ENCODE measurements at regions not wholly inside any gene's neighbourhood (a gene's known extent, or its start where the extent isn't known, plus 50 kb on each side); places are given as distances from the start of the nearest gene placed in this dataset.

GRCh38 chr7:26035552-26035951, 116.4 kb upstream of the NFE2L3 start:
- no peak for DNase-seq (ENCODE audit: low spot score)

- no peak for DNase-seq (ENCODE audit: low spot score)
These were observed 115.9 kb upstream of the NFE2L3 start for GRCh38 chr7:26036092-26036491.

GRCh38 chr7:26038201-26038990, 113.6 kb upstream of the NFE2L3 start:
- no peak for DNase-seq (ENCODE audit: low spot score)

DNA sequence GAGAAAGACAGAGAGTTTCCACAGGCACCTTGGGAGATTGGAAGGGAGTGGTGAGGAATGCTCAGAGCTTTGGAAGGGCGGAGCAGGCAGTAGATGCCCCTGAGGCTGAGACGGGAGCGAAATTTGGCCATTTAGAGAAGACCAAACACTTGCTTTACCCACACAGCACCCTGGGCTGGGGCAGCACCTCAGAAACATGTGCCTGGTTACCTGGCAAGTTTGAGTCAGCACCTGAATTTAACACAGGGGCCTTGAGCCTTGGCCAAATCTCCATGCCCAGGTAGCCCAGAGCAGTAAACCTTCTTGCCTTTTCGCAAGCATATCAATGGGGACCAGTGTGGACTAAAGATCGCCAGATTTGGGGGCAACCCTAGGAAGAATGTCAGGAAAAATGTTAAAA, 111.9 kb upstream of the NFE2L3 start:
- DNase-seq (ENCODE audit: low spot score): no peak

GRCh38 chr7:26042237-26042636, 109.8 kb upstream of the NFE2L3 start:
- no peak for DNase-seq (ENCODE audit: low spot score)

- DNase-seq (ENCODE audit: low spot score): no peak
These were observed 108.2 kb upstream of the NFE2L3 start for GRCh38 chr7:26043801-26044200.

GRCh38 chr7:26044320-26044719, 107.7 kb upstream of the NFE2L3 start:
- no peak for DNase-seq (ENCODE audit: low spot score)

GRCh38 chr7:26046150-26046549, 105.8 kb upstream of the NFE2L3 start:
- DNase-seq (ENCODE audit: low spot score): no peak

DNA sequence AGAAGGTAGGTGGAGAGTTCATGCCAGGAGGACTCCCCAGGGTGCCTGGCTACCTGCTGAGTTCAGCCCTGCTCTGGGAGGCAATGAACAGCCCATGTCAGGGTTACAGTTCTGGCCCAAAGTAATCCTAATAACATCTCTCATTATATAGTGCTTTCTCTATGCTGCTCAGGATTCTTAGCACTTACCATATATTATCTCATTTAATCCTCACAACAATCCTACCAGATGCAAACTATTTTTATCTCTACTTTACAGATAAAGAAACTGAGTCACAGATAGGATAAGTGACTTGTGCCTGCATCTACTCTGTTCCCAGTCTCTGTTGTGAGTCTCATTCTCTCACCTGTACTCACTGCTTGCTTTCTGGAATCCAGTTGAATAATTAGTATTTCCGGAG, 105.1 kb upstream of the NFE2L3 start:
- DNase-seq (ENCODE audit: low spot score): no peak

GRCh38 chr7:26048663-26049062, 103.3 kb upstream of the NFE2L3 start:
- no peak for DNase-seq (ENCODE audit: low spot score)

GRCh38 chr7:26049081-26049480, 102.9 kb upstream of the NFE2L3 start:
- no peak for DNase-seq (ENCODE audit: low spot score)

DNA sequence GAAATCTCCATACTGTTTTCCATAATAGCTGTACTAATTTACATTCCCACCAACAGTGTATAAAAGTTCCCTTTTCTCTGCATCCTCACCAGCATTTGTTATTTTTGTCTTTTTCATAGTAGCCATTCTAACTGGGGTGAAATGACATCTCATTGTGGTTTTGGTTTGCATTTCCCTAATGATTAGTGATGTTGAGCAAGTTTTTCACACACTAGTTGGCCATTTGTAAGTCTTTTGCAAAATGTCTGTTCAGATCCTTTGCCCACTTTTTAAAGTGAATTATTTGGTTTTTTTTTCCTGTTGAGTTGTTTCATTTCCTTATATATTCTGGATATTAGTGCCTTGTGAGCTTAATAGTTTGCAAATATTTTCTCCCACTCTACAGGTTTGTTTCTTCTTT, 101.0 kb upstream of the NFE2L3 start:
- no peak for DNase-seq (ENCODE audit: low spot score)

- DNase-seq (ENCODE audit: low spot score): no peak
These were observed 99.3 kb upstream of the NFE2L3 start for GRCh38 chr7:26052706-26053105.

- no peak for DNase-seq (ENCODE audit: low spot score)
These were observed 97.6 kb upstream of the NFE2L3 start for GRCh38 chr7:26054386-26054785.

DNA sequence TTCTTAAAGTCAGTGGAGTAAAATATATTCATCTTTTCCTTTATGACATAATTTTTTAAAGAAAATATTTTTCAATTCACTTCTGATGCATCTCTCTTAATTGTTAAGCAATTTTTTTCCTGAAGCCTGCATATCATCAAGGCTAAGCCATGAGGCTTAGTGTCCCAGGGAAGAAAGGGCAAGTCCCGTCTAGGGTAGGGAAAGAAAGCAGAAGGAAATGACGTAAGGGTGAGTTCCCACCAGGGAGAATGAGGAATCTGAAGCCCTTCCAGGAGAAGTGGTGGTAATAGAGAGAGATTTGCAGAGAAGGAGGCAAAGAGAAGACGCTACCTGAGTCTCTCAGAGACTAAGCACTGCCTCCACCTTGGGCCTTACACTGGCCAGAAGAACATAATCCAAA, 96.8 kb upstream of the NFE2L3 start:
- no peak for DNase-seq (ENCODE audit: low spot score)

GRCh38 chr7:26060733-26061677, 91.0 kb upstream of the NFE2L3 start:
- DNase-seq (ENCODE audit: low spot score): no peak

DNA sequence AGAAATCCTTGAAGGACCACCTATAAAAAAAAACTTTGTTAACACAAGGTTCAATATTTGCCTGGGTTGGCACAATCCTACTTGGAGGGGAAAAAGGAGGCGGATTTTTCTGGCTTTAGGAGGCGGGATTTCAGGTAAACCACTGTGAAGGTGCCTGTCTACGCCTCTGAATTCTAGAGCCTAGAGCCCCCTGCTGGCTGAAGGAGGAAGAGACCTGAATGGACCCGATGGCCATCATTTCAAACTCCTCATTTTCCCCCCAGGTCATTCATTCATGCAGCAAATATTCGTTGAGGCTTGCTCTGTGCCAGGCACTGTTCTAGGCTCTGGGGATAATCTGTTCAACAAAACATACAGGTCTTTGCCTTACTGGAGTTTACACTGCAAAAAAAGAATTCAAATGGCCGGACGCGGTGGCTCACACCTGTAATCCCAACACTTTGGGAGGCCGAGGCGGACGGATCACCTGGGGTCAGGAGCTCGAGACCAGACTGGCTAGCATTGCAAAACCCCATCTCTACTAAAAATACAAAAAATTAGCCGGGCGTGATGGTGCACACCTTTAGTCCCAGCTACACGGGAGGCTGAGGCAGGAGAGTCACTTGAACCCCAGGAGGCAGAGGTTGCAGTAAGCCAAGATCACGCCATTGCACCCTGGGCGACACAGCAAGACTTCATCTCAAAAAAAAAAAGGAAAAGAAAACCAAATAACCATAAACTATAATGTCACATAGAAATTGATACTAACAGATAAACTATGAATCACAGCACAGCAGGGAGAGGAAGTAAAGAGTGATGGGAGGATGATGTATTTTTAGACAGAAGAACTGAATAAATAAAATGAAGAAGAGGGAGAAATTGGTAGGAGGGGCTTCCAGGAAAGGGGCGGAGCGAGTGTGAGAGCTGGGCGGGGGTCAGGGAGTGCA, 90.1 kb upstream of the NFE2L3 start:
- DNase-seq (ENCODE audit: low spot score): peak; percentile 84

DNA sequence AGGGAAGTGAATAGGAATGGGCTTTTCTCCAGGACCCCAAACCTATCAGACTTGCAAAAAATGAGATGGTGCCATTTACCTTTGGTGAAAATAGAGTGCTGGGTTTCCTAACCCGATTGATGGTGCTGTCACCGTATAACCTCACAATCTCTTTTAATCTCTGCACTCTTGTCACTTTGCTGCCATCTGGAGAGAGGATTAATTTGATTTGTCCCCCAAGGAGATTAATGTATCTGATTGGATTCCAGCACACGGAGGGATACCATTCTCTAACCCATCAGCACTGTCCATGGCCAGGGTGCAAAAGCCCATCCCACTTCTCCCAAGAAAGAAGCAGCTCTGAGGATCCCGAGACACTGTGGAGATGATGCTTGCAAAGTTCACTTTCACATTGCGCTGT, 86.3 kb upstream of the NFE2L3 start:
- DNase-seq (ENCODE audit: low spot score): no peak

DNA sequence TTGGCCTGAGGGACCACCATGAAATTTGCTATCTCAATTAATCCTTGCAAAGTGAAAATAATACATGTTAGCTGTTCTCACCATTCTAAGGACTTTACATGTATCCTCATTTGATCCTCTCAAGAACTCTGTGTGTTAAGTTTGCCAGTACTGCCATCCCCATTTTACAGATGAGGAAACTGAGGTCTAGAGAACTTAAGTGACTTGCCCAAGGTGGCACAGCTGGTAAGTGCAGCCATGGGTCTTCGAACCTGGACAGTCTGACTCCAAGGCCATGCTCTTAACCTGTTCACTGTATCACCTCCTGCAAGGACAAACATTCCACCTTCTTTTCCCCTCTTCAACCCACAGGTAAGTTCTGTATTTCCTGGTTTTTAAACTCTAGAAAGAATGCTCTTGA, 85.3 kb upstream of the NFE2L3 start:
- DNase-seq (ENCODE audit: low spot score): no peak

DNA sequence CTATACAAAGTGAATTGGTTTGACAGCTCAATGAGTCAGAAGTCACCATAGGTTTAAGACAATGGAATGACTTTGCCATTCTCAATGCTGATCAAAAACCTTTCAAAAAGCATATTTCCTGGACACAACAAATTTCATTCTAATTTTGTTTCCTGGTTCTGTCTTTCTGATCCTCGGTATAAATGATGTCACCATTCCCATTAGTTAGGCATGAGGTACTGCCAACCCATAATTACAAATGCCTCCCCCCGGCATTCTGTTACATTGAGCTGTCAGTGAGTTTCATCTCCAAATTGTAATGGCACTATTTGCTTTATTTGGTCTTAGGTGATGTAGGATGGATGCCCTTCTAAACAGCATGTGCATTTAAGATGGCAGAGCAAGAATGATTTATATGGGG, 81.7 kb upstream of the NFE2L3 start:
- DNase-seq (ENCODE audit: low spot score): no peak

GRCh38 chr7:26071622-26072456, 80.2 kb upstream of the NFE2L3 start:
- no peak for DNase-seq (ENCODE audit: low spot score)
